Spleen (tissue), 7 donors: ENCODE measurements at regions not wholly inside any gene's neighbourhood (a gene's known extent, or its start where the extent isn't known, plus 50 kb on each side); places are given as distances from the start of the nearest gene placed in this dataset.

Experiments
- POLR2A ChIP-seq, 3 donors: fragments of 450-650 bp; IDR thresholded peaks; one replicate each; pipeline ENCODE4 v1.5.1; 2017; ENCODE audit warnings: antibody characterized with exemption in 3 of 3, mild to moderate bottlenecking in 1 of 3
- POLR2AphosphoS5 ChIP-seq, 3 donors: sonication (generic); formaldehyde crosslinking; IDR thresholded peaks; one replicate each; pipeline ENCODE4 v1.5.1; 2017; ENCODE audit warnings: antibody characterized with exemption in 3 of 3
- TF ChIP-seq, protein P1 (sequence below), 11 experiments: fragments of 200-600 bp in 7 of 11; fragments of 450-650 bp in 4 of 11; sonication (generic) in 4 of 11; IDR thresholded peaks in 8 of 11; conservative IDR thresholded peaks in 3 of 11; 1 replicate in 7 of 11; 2 replicates in 4 of 11; pipeline versions ENCODE4 v1.4.0 to v1.8.0; 2016 to 2021; ENCODE audit warnings: antibody characterized with exemption in 11 of 11, inconsistent platforms in 4 of 11, mild to moderate bottlenecking in 1 of 11
- donor health status: DM: no; HTN: no; CAD: no; lungs with moderate emphysema.
- donor health status: DM: no; HTN: no; CAD: no.
- donor health status: DM: no; HTN: no; CAD: no.

GRCh38 chr1:95615421-95615820 is 381.4 kb downstream of the RWDD3 start:
- TF ChIP-seq POLR2AphosphoS5 (IDR thresholded peaks at IDR 0.05) (no peak), POLR2A (IDR thresholded peaks at IDR 0.05) (no peak)
- TF ChIP-seq, protein P1, sequence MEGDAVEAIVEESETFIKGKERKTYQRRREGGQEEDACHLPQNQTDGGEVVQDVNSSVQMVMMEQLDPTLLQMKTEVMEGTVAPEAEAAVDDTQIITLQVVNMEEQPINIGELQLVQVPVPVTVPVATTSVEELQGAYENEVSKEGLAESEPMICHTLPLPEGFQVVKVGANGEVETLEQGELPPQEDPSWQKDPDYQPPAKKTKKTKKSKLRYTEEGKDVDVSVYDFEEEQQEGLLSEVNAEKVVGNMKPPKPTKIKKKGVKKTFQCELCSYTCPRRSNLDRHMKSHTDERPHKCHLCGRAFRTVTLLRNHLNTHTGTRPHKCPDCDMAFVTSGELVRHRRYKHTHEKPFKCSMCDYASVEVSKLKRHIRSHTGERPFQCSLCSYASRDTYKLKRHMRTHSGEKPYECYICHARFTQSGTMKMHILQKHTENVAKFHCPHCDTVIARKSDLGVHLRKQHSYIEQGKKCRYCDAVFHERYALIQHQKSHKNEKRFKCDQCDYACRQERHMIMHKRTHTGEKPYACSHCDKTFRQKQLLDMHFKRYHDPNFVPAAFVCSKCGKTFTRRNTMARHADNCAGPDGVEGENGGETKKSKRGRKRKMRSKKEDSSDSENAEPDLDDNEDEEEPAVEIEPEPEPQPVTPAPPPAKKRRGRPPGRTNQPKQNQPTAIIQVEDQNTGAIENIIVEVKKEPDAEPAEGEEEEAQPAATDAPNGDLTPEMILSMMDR (IDR thresholded peaks at IDR 0.05 in 8 of 11, conservative IDR thresholded peaks at IDR 0.05 in 3 of 11) = no peak
